Retinal pigment epithelial cell (primary cell): ENCODE measurements at regions not wholly inside any gene's neighbourhood (a gene's known extent, or its start where the extent isn't known, plus 50 kb on each side); places are given as distances from the start of the nearest gene placed in this dataset.
A peak's percentile ranks its signal among the peaks of the same experiment; 100 is the strongest.
"Not testable (repeated sequence)": the region's sequence is repeated elsewhere in the genome, so short reads cannot be mapped to it uniquely, and the experiment has no call there.

Source experiments
- DNase-seq: peaks from one replicate; pipeline ENCODE4 v3.0.0-alpha.2; 2010; ENCODE audit warnings: low read depth
- H3K4me3 ChIP-seq: 2 replicates; pipeline ENCODE4 v1.5.1; 2011; ENCODE audit warnings: mild to moderate bottlenecking, low read length, control low read depth, moderate library complexity
- CTCF ChIP-seq: conservative IDR thresholded peaks from 2 replicates; pipeline ENCODE4 v1.5.1; 2011; ENCODE audit warnings: low read depth, low read length, control low read depth, inconsistent platforms

DNA sequence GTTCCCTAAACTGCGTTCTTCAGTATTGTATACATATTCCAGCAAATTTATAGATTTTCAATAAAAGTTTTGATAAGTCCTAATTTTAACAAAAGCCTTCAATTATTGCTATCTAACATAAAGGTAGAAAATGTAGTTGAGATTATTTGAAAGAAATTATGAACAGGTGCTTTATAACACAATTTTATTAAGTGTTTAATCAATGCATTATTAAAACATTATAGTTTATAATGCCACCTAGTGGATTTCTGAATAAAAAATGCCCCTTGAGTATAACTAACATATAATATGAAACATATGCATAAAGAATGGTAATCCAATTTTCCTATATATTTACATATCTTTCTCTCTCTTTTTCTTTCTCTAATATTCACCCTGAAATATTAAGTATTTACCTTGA, 515.3 kb downstream of the SLC6A15 start:
- DNase-seq: no peak
- H3K4me3 ChIP-seq: no peak overlapping the region
- TF ChIP-seq CTCF: peak; percentile 15

DNA sequence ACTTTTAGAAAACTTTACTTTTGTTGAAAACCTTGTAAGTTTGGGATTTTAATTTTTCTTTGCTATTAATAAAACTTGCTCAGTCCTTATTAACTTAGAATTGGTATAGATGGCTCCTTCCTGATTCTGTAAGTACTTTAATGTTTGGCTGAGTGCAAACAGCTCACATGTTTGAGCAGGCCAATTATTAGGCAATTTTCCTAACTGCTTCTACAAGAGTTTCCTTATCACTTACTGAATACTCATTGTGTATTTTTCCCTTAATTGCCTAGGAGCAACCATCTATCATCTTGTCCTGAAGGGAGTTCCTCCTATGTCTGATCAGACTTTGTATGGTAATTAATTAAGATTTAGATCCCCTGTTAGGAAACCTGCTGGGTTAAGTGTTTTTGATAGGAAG, 521.4 kb downstream of the SLC6A15 start:
- DNase-seq, H3K4me3 ChIP-seq: not testable (repeated sequence)

DNA sequence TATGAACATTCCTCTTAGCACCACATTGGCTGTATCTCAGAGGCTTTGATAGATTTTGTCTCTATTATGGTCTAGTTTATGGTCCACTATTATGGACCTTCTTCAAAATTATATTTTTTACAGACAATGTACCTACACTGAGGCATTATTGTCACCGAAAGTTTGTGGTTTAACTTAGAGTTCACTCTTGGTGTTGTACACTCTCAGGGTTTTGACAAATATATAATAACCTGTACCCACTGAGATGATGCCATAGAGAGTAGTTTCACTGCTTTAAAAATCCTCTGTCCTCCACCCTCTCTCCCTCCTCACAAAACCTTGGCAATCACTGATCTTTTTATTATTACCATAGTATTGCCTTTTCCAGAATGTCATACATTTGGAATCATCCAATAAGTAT, 528.2 kb downstream of the SLC6A15 start:
- DNase-seq: no peak
- no peak for TF ChIP-seq CTCF
- H3K4me3 ChIP-seq: no peak overlapping the region

DNA sequence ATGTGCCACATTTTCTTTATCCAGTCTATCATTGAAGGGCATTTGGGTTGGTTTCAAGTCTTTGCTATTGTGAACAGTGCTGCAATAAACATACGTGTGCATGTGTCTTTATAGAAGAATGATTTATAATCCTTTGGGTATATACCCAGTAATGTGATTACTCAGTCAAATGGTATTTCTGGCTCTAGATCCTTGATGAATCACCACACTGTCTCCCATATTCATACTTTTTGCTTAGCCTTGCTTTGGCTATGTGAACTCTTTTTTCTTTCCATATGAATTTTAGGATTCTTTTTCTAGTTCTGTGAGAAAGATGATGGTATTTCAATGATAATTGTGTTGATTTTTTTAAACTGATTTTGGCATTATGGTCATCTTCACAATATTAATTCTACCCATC, 530.1 kb downstream of the SLC6A15 start:
- peak; percentile 66 for DNase-seq
- not testable (repeated sequence) for H3K4me3 ChIP-seq

DNA sequence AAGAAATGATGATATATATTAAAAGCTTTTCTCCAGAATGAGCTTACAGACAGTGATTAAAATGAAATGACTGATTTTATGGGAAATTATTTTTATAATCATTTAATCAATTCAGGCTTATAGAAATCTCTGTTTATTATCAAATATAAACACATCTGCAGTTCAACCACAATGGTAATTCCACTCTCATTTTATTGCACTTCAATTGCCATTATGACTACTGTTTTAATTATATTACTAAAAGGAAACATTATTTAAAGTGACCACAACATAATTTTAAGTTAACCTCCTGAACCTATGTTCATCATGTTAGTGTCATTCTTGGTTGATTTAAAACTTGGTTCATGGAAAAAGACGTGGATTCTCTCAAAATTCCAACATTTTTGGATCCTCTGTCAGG, 536.3 kb downstream of the SLC6A15 start:
- no peak for DNase-seq
- no peak for TF ChIP-seq CTCF
- H3K4me3 ChIP-seq: no peak overlapping the region

DNA sequence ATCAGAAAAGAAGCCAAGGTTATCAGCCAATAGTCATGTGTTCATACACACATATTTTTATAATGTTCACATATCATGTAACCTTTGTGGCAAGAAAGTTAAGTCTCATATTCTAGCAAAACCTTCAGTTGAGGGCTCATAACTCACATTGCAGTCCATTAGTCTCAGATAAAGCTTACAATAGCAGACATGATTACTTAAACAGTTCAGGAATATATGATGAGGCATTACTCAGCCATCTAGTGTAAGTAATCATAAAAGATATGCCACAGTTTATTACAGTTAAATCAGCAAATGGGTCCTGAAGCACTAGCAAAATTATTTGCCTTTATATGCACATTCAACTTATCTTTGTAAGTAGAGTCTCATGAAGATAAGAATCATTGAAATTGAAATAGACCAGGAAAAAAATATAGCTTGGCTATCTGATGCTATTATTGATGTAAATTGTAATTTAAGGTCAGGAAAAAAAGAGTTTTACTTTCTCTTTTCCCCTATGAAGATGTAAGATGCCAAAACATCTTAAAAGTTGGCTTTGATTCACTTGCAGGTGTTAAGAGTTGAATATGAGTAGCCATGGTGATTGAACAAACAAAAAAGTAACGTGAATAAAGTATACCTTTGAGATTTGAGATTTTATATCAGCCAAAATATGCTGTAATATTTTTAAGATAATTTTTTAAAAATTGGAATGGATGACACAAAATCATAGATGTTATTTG, 537.0 kb downstream of the SLC6A15 start:
- no peak overlapping the region for H3K4me3 ChIP-seq
- DNase-seq: peak; percentile 12
- no peak for TF ChIP-seq CTCF

DNA sequence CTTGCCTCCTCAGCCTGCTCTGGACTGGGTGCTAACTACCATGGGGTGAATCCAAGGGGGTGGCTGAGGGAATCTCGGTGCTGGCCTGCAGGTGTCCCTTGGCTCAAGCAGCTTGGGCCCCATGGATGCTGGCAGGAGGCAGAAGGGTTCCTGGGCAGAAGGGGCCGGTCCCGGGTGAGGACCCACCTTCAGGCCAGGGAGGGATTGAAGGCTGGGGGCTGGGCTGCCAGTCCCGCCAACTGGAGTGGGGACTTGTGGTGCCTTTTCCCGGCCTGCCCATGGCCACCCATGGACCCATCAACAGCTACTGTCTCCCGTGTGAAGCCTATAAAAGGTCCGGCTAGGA, 550.1 kb downstream of the SLC6A15 start:
- DNase-seq: no peak
- TF ChIP-seq CTCF: no peak
- no peak overlapping the region for H3K4me3 ChIP-seq

DNA sequence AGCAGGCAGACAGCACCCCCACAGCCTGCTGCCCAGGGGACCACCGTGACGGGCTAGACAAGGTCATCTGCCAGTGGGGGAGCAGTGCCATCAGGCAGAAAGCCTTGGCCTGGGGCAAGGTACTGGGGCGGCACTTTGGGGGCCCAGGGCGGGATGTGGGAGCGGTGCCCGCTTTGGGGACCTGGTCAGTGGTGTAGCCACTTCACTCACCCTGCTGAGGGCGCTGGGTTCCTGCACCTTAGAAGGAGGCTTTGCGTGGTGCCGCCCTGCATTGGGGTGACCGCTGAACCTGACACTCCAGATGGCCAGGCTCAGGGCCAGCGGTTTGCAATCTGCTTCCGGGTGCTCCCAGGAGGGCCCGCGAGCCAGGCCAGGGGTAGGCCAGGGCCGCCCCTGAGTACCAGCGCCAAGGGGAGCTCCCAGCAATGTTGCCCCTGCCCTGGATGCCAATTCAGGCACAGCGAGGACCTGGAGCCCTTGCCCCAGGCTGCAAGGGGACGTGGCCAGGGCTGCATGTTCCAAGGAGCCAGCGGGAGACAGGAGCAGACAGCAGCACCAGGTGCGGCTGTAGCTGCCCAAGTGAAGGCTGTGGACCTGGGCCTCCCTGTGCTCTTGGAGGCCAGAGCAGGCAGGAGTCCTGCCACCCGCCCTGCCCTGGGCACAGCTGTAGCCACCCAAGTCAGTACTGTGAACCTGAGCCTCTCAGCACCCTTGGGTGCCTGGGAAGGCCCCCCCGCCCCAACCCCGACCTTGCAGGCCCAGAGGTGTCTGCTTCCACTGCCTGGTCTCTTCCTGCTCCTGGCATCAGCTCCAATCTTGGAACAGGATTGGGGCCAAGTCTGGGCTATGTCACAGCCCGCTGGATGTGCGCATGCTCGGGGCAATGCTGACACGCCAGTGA, 550.7 kb downstream of the SLC6A15 start:
- H3K4me3 ChIP-seq: no peak overlapping the region
- TF ChIP-seq CTCF: no peak
- no peak for DNase-seq
